ENCODE measurements at regions not wholly inside any gene's neighbourhood (a gene's known extent, or its start where the extent isn't known, plus 50 kb on each side); places are given as distances from the start of the nearest gene placed in this dataset.

- TF ChIP-seq CTCF (IDR thresholded peaks at IDR 0.05) (no peak), POLR2A (IDR thresholded peaks at IDR 0.05) (no peak)
Observed at GRCh38 chr1:58409336-58409735, 137.2 kb downstream of the OMA1 start.

Data from vagina (tissue), 2 donors.